CD14-positive monocyte (primary cell): ENCODE measurements at regions not wholly inside any gene's neighbourhood (a gene's known extent, or its start where the extent isn't known, plus 50 kb on each side); places are given as distances from the start of the nearest gene placed in this dataset.
A peak's percentile ranks its signal among the peaks of the same experiment; 100 is the strongest.

ENCODE experiments used
- DNase-seq, 3 donors: peaks; one replicate each; pipeline ENCODE4 v3.0.0-alpha.2; 2011 to 2022
- H2AFZ ChIP-seq: 2 replicates; pipeline ENCODE4 v1.6.0; 2012; ENCODE audit warnings: mild to moderate bottlenecking, low read depth, low read length, inconsistent platforms; ENCODE audit not compliant: insufficient read depth, poor library complexity, severe bottlenecking
- H3K27ac ChIP-seq, 2 donors: 1 replicate in 1 of 2; 2 replicates in 1 of 2; pipeline ENCODE4 v1.5.1; 2012 to 2013; ENCODE audit warnings: low read length in 2 of 2, control low read depth in 1 of 2, inconsistent platforms in 1 of 2, low read depth in 1 of 2, mild to moderate bottlenecking in 1 of 2
- H3K27me3 ChIP-seq, 2 donors: one replicate each; pipeline versions ENCODE4 v1.6.0 to v1.6.1; 2011 to 2013; ENCODE audit warnings: low read length in 2 of 2; ENCODE audit not compliant: control insufficient read depth in 2 of 2, insufficient read depth in 2 of 2
- H3K36me3 ChIP-seq, 2 donors: replicated peaks in 1 of 2; 1 replicate in 1 of 2; 2 replicates in 1 of 2; pipeline versions ENCODE4 v1.5.1 to v1.6.1; 2012 to 2013; ENCODE audit warnings: low read length in 2 of 2, control low read depth in 1 of 2, inconsistent platforms in 1 of 2, mild to moderate bottlenecking in 1 of 2; ENCODE audit not compliant: insufficient read depth in 2 of 2, control insufficient read depth in 1 of 2
- H3K4me1 ChIP-seq, 2 donors: 1 replicate in 1 of 2; 2 replicates in 1 of 2; pipeline versions ENCODE4 v1.5.1 to v1.6.1; 2012 to 2013; ENCODE audit warnings: low read length in 2 of 2, control low read depth in 1 of 2, inconsistent platforms in 1 of 2, mild to moderate bottlenecking in 1 of 2, moderate library complexity in 1 of 2; ENCODE audit not compliant: insufficient read depth in 2 of 2, control insufficient read depth in 1 of 2
- H3K4me2 ChIP-seq: replicated peaks from 2 replicates; pipeline ENCODE3; 2012; ENCODE audit warnings: low read length, moderate library complexity, mild to moderate bottlenecking; ENCODE audit not compliant: poor library complexity, severe bottlenecking; ENCODE audit errors: extremely low read depth
- H3K4me3 ChIP-seq, 3 experiments: fragments of 200-600 bp in 1 of 3; sonication (generic) in 1 of 3; replicated peaks in 1 of 3; 1 replicate in 2 of 3; 2 replicates in 1 of 3; pipeline ENCODE4 v1.5.1; 2011 to 2013; ENCODE audit warnings: low read length in 3 of 3, mild to moderate bottlenecking in 3 of 3, control low read depth in 2 of 3, low read depth in 2 of 3, inconsistent platforms in 1 of 3, moderate library complexity in 1 of 3
- H3K79me2 ChIP-seq: 2 replicates; pipeline ENCODE4 v1.6.0; 2012; ENCODE audit warnings: mild to moderate bottlenecking, control low read depth, inconsistent platforms, low read length, moderate library complexity; ENCODE audit not compliant: insufficient read depth
- H3K9ac ChIP-seq: 2 replicates; pipeline ENCODE4 v1.6.0; 2017; ENCODE audit warnings: low read length, mild to moderate bottlenecking; ENCODE audit not compliant: insufficient read depth, poor library complexity, severe bottlenecking
- H3K9me3 ChIP-seq, 2 donors: replicated peaks in 1 of 2; 1 replicate in 1 of 2; 2 replicates in 1 of 2; pipeline versions ENCODE4 v1.5.1 to v1.6.1; 2012 to 2013; ENCODE audit warnings: low read length in 2 of 2, control low read depth in 1 of 2; ENCODE audit not compliant: control insufficient read depth in 1 of 2, insufficient read depth in 1 of 2
- H4K20me1 ChIP-seq: 2 replicates; pipeline ENCODE4 v1.6.0; 2012; ENCODE audit warnings: mild to moderate bottlenecking, low read length, control low read depth, moderate library complexity; ENCODE audit not compliant: insufficient read depth
- H3K27ac Mint-ChIP-seq, 7 donors: one replicate each; pipeline ENCODE4 v1.8.0; 2020; ENCODE audit warnings: mild to moderate bottlenecking in 7 of 7, mixed read lengths in 7 of 7, moderate library complexity in 6 of 7, inconsistent platforms in 2 of 7
- H3K27me3 Mint-ChIP-seq, 3 donors: one replicate each; pipeline ENCODE4 v1.8.0; 2021 to 2022; ENCODE audit warnings: low read depth in 3 of 3, mild to moderate bottlenecking in 3 of 3, mixed read lengths in 3 of 3, moderate library complexity in 3 of 3, inconsistent platforms in 1 of 3
- H3K36me3 Mint-ChIP-seq, 2 donors: one replicate each; pipeline ENCODE4 v1.8.0; 2020; ENCODE audit warnings: mixed read lengths in 2 of 2, inconsistent platforms in 1 of 2, mild to moderate bottlenecking in 1 of 2
- H3K4me1 Mint-ChIP-seq: one replicate; pipeline ENCODE4 v1.8.0; 2020; ENCODE audit warnings: mild to moderate bottlenecking, mixed read lengths
- H3K4me3 Mint-ChIP-seq, 2 donors: one replicate each; pipeline ENCODE4 v1.8.0; 2020; ENCODE audit warnings: mild to moderate bottlenecking in 2 of 2, mixed read lengths in 2 of 2, moderate library complexity in 1 of 2
- H3K9me3 Mint-ChIP-seq, 7 donors: one replicate each; pipeline ENCODE4 v1.8.0; 2020 to 2022; ENCODE audit warnings: mixed read lengths in 7 of 7, mild to moderate bottlenecking in 6 of 7, moderate library complexity in 6 of 7, inconsistent platforms in 2 of 7
- CTCF ChIP-seq: fragments of 200-600 bp; IDR thresholded peaks from one replicate; pipeline ENCODE4 v1.8.0; 2022; ENCODE audit warnings: antibody characterized with exemption, mild to moderate bottlenecking
- WGBS: methylation state at CpG from one replicate; pipeline ENCODE4 v1.1.5; 2013; ENCODE audit warnings: missing lambda C conversion rate; ENCODE audit not compliant: insufficient coverage; 5-methylcytosine and 5-hydroxymethylcytosine counted together
- intact Hi-C, 2 donors: fragments of 100-400 bp; cut with micrococcal nuclease; formaldehyde crosslinking; loops; one replicate each; pipeline versions ENCODE4 v1.15.0 to v1.15.1; 2023

DNA sequence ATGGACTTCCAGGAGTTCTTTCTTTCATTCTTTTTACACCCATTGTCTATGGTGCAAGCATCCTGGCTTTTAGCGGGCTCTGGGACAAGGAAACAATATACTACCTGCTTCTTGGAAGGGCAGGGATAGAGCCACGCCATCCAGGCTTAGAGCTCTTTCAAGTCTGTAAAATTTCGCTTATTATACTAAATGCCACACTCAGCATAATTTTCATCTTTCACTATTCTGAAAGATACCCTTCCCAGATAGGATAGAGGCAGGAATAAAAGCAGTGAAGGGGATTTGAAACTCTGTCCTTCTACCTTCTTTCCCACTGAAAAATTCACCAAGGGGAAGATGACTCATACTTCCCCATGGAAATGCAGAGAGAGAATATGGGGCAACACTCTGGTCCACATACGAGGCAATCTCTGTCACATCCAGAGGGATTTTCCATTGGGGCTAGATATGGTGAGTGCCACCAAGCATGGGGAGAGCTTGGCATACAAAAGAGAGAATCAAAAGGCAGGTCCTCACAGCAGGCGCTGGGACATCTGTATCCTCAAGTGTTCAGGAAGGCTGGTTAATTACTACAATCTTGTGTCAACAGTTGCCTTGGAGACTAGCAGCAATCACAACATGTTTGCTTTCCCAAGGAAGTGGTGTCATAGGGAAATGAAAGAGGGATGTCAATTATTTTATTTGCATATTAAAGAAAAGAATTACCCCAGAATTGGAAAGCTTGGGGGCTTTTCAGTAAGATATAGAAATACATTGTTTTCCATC lies 127.6 kb downstream of the TDRD15 start:
- Mint-ChIP-seq H3K27ac (peak overlapping the region in 4 of 7 donors; percentile 16 to 64 (median 53)), H3K4me3 (no peak overlapping the region), H3K27me3 (no peaks in the 10 kb centered on the region), H3K9me3 (peaks cover 0 to 5% (median 0%) of the 10 kb centered on the region in 7 donors), H3K4me1 (peaks cover 26% of the 10 kb centered on the region), H3K36me3 (no peaks in the 10 kb centered on the region)
- Histone ChIP-seq H3K9me3 (no peaks in the 10 kb centered on the region), H3K9ac (no peak overlapping the region), H3K4me3 (no peak overlapping the region), H3K27me3 (no peaks in the 10 kb centered on the region), H3K27ac (no peak overlapping the region), H2AFZ (no peak overlapping the region), H3K36me3 (no peaks in the 10 kb centered on the region), H3K79me2 (no peaks in the 10 kb centered on the region), H3K4me2 (no peak overlapping the region), H4K20me1 (no peaks in the 10 kb centered on the region), H3K4me1 (peaks cover 29 to 30% of the 10 kb centered on the region in 2 donors)
- WGBS = 50% methylated on average over 2 of the region's 5 CpGs
- intact Hi-C loops = no loop called here
- TF ChIP-seq CTCF = no peak
- peak in 2 of 3 donors; percentile 14 to 47 for DNase-seq

- TF ChIP-seq CTCF = no peak
- no peak for DNase-seq
- Histone ChIP-seq H3K4me3 (no peak overlapping the region), H3K27me3 (no peaks in the 10 kb centered on the region), H3K4me1 (peaks cover 37% of the 10 kb centered on the region in 2 donors), H4K20me1 (no peaks in the 10 kb centered on the region), H3K27ac (no peak overlapping the region), H3K9ac (no peak overlapping the region), H3K4me2 (no peak overlapping the region), H2AFZ (no peak overlapping the region), H3K9me3 (no peaks in the 10 kb centered on the region), H3K79me2 (no peaks in the 10 kb centered on the region), H3K36me3 (no peaks in the 10 kb centered on the region)
- Mint-ChIP-seq H3K36me3 (no peaks in the 10 kb centered on the region), H3K27ac (no peak overlapping the region), H3K9me3 (peaks cover 0 to 6% (median 0%) of the 10 kb centered on the region in 7 donors), H3K4me1 (peaks cover 34% of the 10 kb centered on the region), H3K27me3 (no peaks in the 10 kb centered on the region), H3K4me3 (no peak overlapping the region)
- intact Hi-C loops = no loop called here
- WGBS = no CpG with 5 or more reads among the region's 3 CpGs
Observed at GRCh38 chr2:21253311-21254027, 129.7 kb downstream of the TDRD15 start.
